SK-N-SH (cell line): ENCODE measurements at regions not wholly inside any gene's neighbourhood (a gene's known extent, or its start where the extent isn't known, plus 50 kb on each side); places are given as distances from the start of the nearest gene placed in this dataset.

Source experiments
- CTCF ChIA-PET: fragments of 300-600, 350-600 bp; formaldehyde crosslinking; extraction: SDS; loops from one replicate; lab custom pipeline; 2021; lab: Yijun Ruan, JAX
- POLR2A ChIA-PET: fragments of 350-600 bp; sonication (Branson Sonifier 250); formaldehyde crosslinking; extraction: SDS; loops from one replicate; lab custom pipeline; 2020; ENCODE audit warnings: antibody characterized with exemption, inconsistent platforms; lab: Yijun Ruan, JAX
- DNase-seq: peaks from one replicate; pipeline ENCODE4 v3.0.0; 2012
- H2AFZ ChIP-seq: fragments of 200-600 bp; sonication (generic); 2 replicates; pipeline ENCODE4 v1.8.1; 2016; ENCODE audit warnings: antibody characterized with exemption, mild to moderate bottlenecking, low read depth
- H3F3A ChIP-seq: fragments of 200-600 bp; sonication (generic); replicated peaks from 2 replicates; pipeline ENCODE3; 2016; ENCODE audit warnings: antibody characterized with exemption, mild to moderate bottlenecking; ENCODE audit not compliant: insufficient read depth
- H3K27ac ChIP-seq, 2 experiments: fragments of 200-500 bp in 1 of 2; fragments of 200-600 bp in 1 of 2; sonication (Bioruptor generic) in 1 of 2; sonication (generic), shearing (Covaris generic) in 1 of 2; 2 replicates each; pipeline versions ENCODE4 v1.5.1 to v1.6.1; 2014 to 2016; ENCODE audit warnings: low read depth in 2 of 2, inconsistent platforms in 1 of 2, low read length in 1 of 2, mild to moderate bottlenecking in 1 of 2, mixed read lengths in 1 of 2
- H3K27me3 ChIP-seq: fragments of 200-600 bp; sonication (generic), shearing (Covaris generic); 2 replicates; pipeline ENCODE4 v1.6.1; 2016; ENCODE audit warnings: mixed run types; ENCODE audit not compliant: insufficient read depth
- H3K36me3 ChIP-seq, 2 experiments: fragments of 200-500 bp in 1 of 2; fragments of 200-600 bp in 1 of 2; sonication (Bioruptor generic) in 1 of 2; sonication (generic) in 1 of 2; replicated peaks in 1 of 2; 2 replicates each; pipeline versions ENCODE3 to v1.5.1; 2014 to 2016; ENCODE audit warnings: low read length in 1 of 2, mild to moderate bottlenecking in 1 of 2; ENCODE audit not compliant: insufficient read depth in 2 of 2, control insufficient read depth in 1 of 2
- H3K4me1 ChIP-seq, 2 experiments: fragments of 200-500 bp in 1 of 2; fragments of 200-600 bp in 1 of 2; sonication (Bioruptor generic) in 1 of 2; sonication (generic), shearing (Covaris generic) in 1 of 2; 2 replicates each; pipeline versions ENCODE4 v1.5.1 to v1.6.1; 2014 to 2016; ENCODE audit warnings: low read depth in 1 of 2, low read length in 1 of 2, mixed run types in 1 of 2; ENCODE audit not compliant: insufficient read depth in 2 of 2, control insufficient read depth in 1 of 2
- H3K4me2 ChIP-seq: fragments of 200-600 bp; sonication (generic), shearing (Covaris generic); 2 replicates; pipeline ENCODE4 v1.6.1; 2017; ENCODE audit warnings: mixed run types
- H3K4me3 ChIP-seq, 2 experiments: fragments of 200-500 bp in 1 of 2; fragments of 200-600 bp in 1 of 2; sonication (Bioruptor generic) in 1 of 2; sonication (generic), shearing (Covaris generic) in 1 of 2; 2 replicates each; pipeline versions ENCODE4 v1.5.1 to v1.8.1; 2014 to 2016; ENCODE audit warnings: low read depth in 2 of 2, inconsistent platforms in 1 of 2, low read length in 1 of 2, mild to moderate bottlenecking in 1 of 2, mixed read lengths in 1 of 2, moderate library complexity in 1 of 2
- H3K79me2 ChIP-seq: fragments of 200-600 bp; sonication (generic); 2 replicates; pipeline ENCODE4 v1.8.1; 2017; ENCODE audit warnings: mild to moderate bottlenecking; ENCODE audit not compliant: insufficient read depth
- H3K9ac ChIP-seq: fragments of 200-600 bp; sonication (generic); 2 replicates; pipeline ENCODE4 v1.6.1; 2017; ENCODE audit warnings: mixed run types
- H3K9me2 ChIP-seq: fragments of 200-600 bp; sonication (generic); 2 replicates; pipeline ENCODE4 v1.6.1; 2017; ENCODE audit warnings: mixed run types
- H3K9me3 ChIP-seq: fragments of 200-600 bp; sonication (generic); 2 replicates; pipeline ENCODE4 v1.6.1; 2017; ENCODE audit warnings: mixed run types, mild to moderate bottlenecking, moderate library complexity
- H4K20me1 ChIP-seq: fragments of 200-600 bp; sonication (generic); 2 replicates; pipeline ENCODE4 v1.6.1; 2017; ENCODE audit warnings: mild to moderate bottlenecking, mixed run types; ENCODE audit not compliant: insufficient read depth
- ELF1 ChIP-seq: IDR thresholded peaks from 2 replicates; pipeline ENCODE4 v1.4.0; 2012
- EP300 ChIP-seq, 2 experiments: IDR thresholded peaks; 2 replicates each; pipeline versions ENCODE4 v1.4.0 to v1.6.1; 2012; ENCODE audit warnings: borderline replicate concordance in 1 of 2, low read depth in 1 of 2, low read length in 1 of 2
- FOXM1 ChIP-seq: IDR thresholded peaks from 2 replicates; pipeline ENCODE4 v1.4.0; 2012; ENCODE audit warnings: low read depth, mild to moderate bottlenecking
- GABPA ChIP-seq: IDR thresholded peaks from 2 replicates; pipeline ENCODE4 v1.4.0; 2012; ENCODE audit warnings: low read depth, mild to moderate bottlenecking
- NRF1 ChIP-seq: IDR thresholded peaks from 2 replicates; pipeline ENCODE4 v1.6.1; 2012; ENCODE audit warnings: low read depth, mild to moderate bottlenecking, low read length
- POLR2AphosphoS5 ChIP-seq: IDR thresholded peaks from 2 replicates; pipeline ENCODE4 v1.6.1; 2012; ENCODE audit warnings: low read depth, low read length
- RAD21 ChIP-seq: IDR thresholded peaks from 2 replicates; pipeline ENCODE4 v1.6.1; 2012; ENCODE audit warnings: mild to moderate bottlenecking, low read length
- RCOR1 ChIP-seq: fragments of 150-350 bp; IDR thresholded peaks from 2 replicates; pipeline ENCODE4 v1.6.1; 2017; ENCODE audit warnings: antibody characterized with exemption, low read length
- SIN3A ChIP-seq: IDR thresholded peaks from 2 replicates; pipeline ENCODE4 v1.6.1; 2012; ENCODE audit warnings: low read depth, mild to moderate bottlenecking, low read length, moderate library complexity, borderline replicate concordance
- TAF1 ChIP-seq: IDR thresholded peaks from 2 replicates; pipeline ENCODE4 v1.6.1; 2012; ENCODE audit warnings: low read depth, mild to moderate bottlenecking, low read length, moderate library complexity, borderline replicate concordance
- TCF12 ChIP-seq: IDR thresholded peaks from 2 replicates; pipeline ENCODE4 v1.4.0; 2012
- WGBS: methylation state at CpG from one replicate; pipeline ENCODE4 v1.1.6; 2017; ENCODE audit warnings: low lambda C conversion rate; 5-methylcytosine and 5-hydroxymethylcytosine counted together
- TF ChIP-seq, protein P1 (sequence below): IDR thresholded peaks from 2 replicates; pipeline ENCODE4 v1.4.0; 2012; ENCODE audit warnings: low read depth
- TF ChIP-seq, protein P2 (sequence below): IDR thresholded peaks from 2 replicates; pipeline ENCODE4 v1.4.0; 2012; ENCODE audit warnings: low read depth, borderline replicate concordance

DNA sequence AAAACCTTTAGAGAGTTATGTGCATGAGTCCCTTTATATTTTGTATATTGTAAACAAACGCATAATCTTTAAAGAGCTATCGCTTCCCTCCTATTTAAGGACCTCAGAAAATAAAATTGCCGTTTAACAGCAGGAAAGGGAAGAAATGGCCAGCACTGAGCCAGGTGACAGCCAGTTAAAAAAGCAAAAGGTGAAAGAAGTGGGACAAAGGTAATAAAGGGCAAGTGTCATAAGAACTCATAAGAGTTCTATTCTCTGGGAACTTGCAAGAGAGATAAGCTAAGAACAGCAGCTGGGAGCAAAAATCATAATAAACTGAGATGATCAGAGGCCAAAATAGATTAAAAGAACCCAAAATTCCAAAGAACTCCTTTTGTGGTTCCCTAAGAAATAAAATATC is 520.9 kb upstream of the PKN2 start:
- no peak overlapping the region for H2AFZ ChIP-seq
- no peak overlapping the region for H3K4me2 ChIP-seq
- no peaks in the 10 kb centered on the region for H3F3A ChIP-seq
- no peaks in the 10 kb centered on the region for H3K9me3 ChIP-seq
- H3K27me3 ChIP-seq, result no peaks in the 10 kb centered on the region
- CTCF ChIA-PET, result interaction anchor here (0.8 to 2.5 kb wide), 3 partner anchors 9 to 18 kb away, joined by 3 to 12 read pairs (median 3); no protein-coding TSS in a partner anchor
- no peaks in the 10 kb centered on the region for H3K79me2 ChIP-seq
- no peak for DNase-seq
- H3K9ac ChIP-seq, result no peak overlapping the region
- 57% methylated on average over 3 of the region's 3 CpGs for WGBS
- no peaks in the 10 kb centered on the region for H4K20me1 ChIP-seq
- no peak overlapping the region for H3K4me3 ChIP-seq
- H3K36me3 ChIP-seq, result no peaks in the 10 kb centered on the region
- no peak overlapping the region for H3K27ac ChIP-seq
- H3K4me1 ChIP-seq, result no peaks in the 10 kb centered on the region
- TF ChIP-seq EP300 (IDR thresholded peaks at IDR 0.05; ENCODE audit: borderline replicate concordance in 1 of 2, low read depth in 1 of 2, low read length in 1 of 2) (no peak), RAD21 (no peak)
- POLR2A ChIA-PET, result no interaction called here
- no peaks in the 10 kb centered on the region for H3K9me2 ChIP-seq

DNA sequence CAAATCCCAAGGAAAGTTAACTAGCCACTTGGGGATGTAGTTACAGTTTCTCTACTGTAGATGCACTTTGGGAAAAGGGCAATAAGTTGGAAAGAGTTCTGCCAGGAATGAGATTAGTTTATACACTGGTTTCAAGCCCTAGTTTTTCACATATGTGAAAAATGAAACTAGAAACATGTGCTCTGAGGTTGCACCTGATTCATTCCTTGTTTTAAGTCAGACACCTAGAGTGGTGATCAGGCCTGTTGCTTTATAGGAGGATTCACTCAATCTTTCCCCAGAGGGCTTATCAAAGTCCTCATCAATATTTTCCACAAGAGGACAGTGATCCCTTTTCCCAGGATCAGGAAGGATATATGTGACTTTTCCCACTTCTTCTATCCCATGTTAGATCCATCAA is 515.9 kb upstream of the PKN2 start:
- Histone ChIP-seq H3K9me2 (no peaks in the 10 kb centered on the region), H3F3A (no peaks in the 10 kb centered on the region), H3K9me3 (no peaks in the 10 kb centered on the region), H3K4me3 (no peak overlapping the region), H3K4me1 (no peaks in the 10 kb centered on the region), H3K9ac (no peak overlapping the region), H3K79me2 (no peaks in the 10 kb centered on the region)
- ChIA-PET POLR2A (no interaction called here), CTCF (interaction anchor here (3.4 kb wide), 1 partner anchor 12 kb away, joined by 20 read pairs; no protein-coding TSS in a partner anchor)
- DNase-seq, result no peak
- TF ChIP-seq TAF1, result no peak
- TF ChIP-seq RCOR1, result no peak
- no peak for TF ChIP-seq ELF1
- no peak for TF ChIP-seq POLR2AphosphoS5
- TF ChIP-seq NRF1, result no peak
- TF ChIP-seq TCF12, result no peak
- TF ChIP-seq FOXM1, result no peak
- TF ChIP-seq, protein P1, sequence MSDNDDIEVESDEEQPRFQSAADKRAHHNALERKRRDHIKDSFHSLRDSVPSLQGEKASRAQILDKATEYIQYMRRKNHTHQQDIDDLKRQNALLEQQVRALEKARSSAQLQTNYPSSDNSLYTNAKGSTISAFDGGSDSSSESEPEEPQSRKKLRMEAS, result no peak
- no peak for TF ChIP-seq SIN3A
- TF ChIP-seq, protein P2, sequence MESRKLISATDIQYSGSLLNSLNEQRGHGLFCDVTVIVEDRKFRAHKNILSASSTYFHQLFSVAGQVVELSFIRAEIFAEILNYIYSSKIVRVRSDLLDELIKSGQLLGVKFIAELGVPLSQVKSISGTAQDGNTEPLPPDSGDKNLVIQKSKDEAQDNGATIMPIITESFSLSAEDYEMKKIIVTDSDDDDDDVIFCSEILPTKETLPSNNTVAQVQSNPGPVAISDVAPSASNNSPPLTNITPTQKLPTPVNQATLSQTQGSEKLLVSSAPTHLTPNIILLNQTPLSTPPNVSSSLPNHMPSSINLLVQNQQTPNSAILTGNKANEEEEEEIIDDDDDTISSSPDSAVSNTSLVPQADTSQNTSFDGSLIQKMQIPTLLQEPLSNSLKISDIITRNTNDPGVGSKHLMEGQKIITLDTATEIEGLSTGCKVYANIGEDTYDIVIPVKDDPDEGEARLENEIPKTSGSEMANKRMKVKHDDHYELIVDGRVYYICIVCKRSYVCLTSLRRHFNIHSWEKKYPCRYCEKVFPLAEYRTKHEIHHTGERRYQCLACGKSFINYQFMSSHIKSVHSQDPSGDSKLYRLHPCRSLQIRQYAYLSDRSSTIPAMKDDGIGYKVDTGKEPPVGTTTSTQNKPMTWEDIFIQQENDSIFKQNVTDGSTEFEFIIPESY, result no peak
- TF ChIP-seq GABPA, result no peak
- TF ChIP-seq, all 33 proteins: peak for 0
- no peaks in the 10 kb centered on the region; the same call in 1 of the 2 replicates for H3K27me3 ChIP-seq
- no peak overlapping the region for H3K27ac ChIP-seq
- no peaks in the 10 kb centered on the region for H3K36me3 ChIP-seq
- no peak overlapping the region for H2AFZ ChIP-seq
- H4K20me1 ChIP-seq, result no peaks in the 10 kb centered on the region
- H3K4me2 ChIP-seq, result no peak overlapping the region
